ENCODE measurements at regions not wholly inside any gene's neighbourhood (a gene's known extent, or its start where the extent isn't known, plus 50 kb on each side); places are given as distances from the start of the nearest gene placed in this dataset.

DNA sequence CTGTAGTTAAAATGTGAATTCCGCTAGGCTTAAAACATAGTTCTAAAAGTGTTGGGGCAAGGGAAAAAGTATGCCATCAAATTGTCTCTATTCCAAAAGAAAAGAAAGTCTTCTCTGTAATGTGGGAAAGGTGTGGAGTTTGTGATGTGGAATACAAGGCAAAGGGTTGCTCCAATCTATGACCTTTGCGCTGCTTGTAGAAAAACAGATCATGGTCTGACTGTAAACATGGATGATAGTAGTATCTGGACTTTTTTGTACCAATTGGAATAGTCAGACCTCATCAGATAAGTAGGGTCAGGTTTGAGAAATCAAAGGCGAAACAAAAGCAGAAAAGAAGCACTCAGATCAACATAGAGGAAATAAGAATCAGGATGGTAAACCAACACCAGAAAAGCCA is 372.3 kb downstream of the TFEC start:
- no peaks in the 10 kb centered on the region for H3K36me3 ChIP-seq (ENCODE audit: control insufficient read depth, insufficient read depth, low read length)
- H3K27ac ChIP-seq (ENCODE audit: low read depth, low read length): no peak overlapping the region
- no peaks in the 10 kb centered on the region for H3K27me3 ChIP-seq (ENCODE audit: control insufficient read depth, insufficient read depth, low read length)
- H3K4me3 ChIP-seq (ENCODE audit: low read length): no peak overlapping the region
- H3K9ac ChIP-seq (ENCODE audit: low read length): no peak overlapping the region
- H3K4me1 ChIP-seq (ENCODE audit: control insufficient read depth, insufficient read depth, low read length): no peaks in the 10 kb centered on the region

DNA sequence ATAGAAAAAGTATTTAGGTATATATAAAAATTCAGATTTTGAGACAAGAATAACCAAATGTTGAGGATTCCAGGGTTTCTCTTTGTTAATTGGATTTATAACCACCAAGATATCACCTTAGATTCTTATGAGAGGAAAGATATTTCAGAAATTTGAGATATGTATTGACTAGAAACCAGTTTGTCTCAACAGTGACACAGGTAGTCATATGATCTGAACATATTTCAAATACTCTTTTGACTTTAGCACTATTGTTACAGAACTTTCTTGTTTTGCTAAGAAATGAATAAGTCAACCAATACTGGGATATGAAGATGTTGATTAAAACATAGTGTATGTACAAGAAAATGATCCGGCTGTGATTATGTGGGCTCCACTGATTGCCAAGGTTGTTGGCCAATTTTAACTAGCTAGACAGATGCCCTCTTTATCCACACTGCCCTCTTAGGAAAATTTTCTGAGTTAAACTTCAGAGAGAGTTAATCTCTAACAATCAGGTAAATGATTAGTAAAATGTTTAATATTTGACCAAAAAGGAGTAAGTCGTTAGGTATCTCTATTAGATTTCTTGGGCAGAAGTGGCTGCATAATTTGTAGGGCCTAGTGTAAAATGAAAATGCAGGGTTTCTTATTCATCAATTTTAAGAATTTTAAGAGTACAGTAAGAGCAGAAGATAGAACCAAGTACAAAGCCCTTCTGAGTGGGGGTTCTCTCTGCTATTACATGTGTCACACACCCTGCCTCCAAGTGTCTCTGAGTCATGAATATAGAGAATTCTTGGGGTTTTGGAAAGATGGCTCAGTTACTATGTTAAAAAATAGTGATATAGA is 376.0 kb downstream of the TFEC start:
- H3K27me3 ChIP-seq (ENCODE audit: control insufficient read depth, insufficient read depth, low read length): no peaks in the 10 kb centered on the region
- H3K27ac ChIP-seq (ENCODE audit: low read depth, low read length): no peak overlapping the region
- no peak overlapping the region for H3K4me3 ChIP-seq (ENCODE audit: low read length)
- no peak overlapping the region for H3K9ac ChIP-seq (ENCODE audit: low read length)
- no peaks in the 10 kb centered on the region for H3K36me3 ChIP-seq (ENCODE audit: control insufficient read depth, insufficient read depth, low read length)
- no peaks in the 10 kb centered on the region for H3K4me1 ChIP-seq (ENCODE audit: control insufficient read depth, insufficient read depth, low read length)

DNA sequence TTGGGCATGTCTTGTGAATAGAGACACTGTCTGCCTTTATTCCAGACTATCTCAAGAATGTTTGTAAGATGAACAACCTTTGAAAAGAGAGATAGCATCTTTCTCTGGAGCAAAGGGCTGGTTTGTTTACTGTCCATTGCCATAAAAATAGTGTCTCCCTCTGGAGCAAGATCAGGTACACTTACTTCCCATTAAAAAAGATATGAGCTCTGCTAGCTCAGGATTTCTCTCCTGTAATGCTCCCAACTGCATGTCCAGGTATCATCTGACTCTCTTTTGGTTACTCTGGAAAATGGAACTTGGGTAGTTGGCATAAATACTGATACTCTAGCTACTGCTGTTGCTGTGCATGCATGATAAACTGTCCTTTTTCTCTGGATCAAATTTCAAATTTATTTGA is 381.1 kb downstream of the TFEC start:
- Histone ChIP-seq H3K36me3 (ENCODE audit: control insufficient read depth, insufficient read depth, low read length) (no peaks in the 10 kb centered on the region), H3K27me3 (ENCODE audit: control insufficient read depth, insufficient read depth, low read length) (no peaks in the 10 kb centered on the region), H3K4me3 (ENCODE audit: low read length) (no peak overlapping the region), H3K27ac (ENCODE audit: low read depth, low read length) (no peak overlapping the region), H3K9ac (ENCODE audit: low read length) (no peak overlapping the region), H3K4me1 (ENCODE audit: control insufficient read depth, insufficient read depth, low read length) (no peaks in the 10 kb centered on the region)

DNA sequence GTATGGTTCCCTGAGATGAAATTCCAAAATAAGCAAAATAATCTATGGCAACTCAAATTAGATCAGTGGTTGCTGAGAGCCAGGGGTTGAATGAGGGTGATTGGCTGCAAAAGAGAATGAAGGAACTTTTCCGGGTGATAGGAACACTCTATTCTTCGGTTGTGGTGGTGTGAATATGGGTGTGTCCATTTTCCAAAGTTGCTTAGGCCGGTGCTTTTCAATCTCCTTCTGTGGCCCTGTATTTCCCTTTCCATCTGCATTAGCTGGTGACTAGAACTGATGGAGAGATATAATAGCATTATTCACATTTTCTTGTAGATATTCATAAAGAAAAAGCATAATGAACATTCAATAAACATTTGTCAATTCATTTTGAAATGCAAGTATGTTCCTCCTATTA is 382.9 kb downstream of the TFEC start:
- Histone ChIP-seq H3K4me1 (ENCODE audit: control insufficient read depth, insufficient read depth, low read length) (no peaks in the 10 kb centered on the region), H3K27me3 (ENCODE audit: control insufficient read depth, insufficient read depth, low read length) (no peaks in the 10 kb centered on the region), H3K27ac (ENCODE audit: low read depth, low read length) (no peak overlapping the region), H3K36me3 (ENCODE audit: control insufficient read depth, insufficient read depth, low read length) (no peaks in the 10 kb centered on the region), H3K9ac (ENCODE audit: low read length) (no peak overlapping the region), H3K4me3 (ENCODE audit: low read length) (no peak overlapping the region)

DNA sequence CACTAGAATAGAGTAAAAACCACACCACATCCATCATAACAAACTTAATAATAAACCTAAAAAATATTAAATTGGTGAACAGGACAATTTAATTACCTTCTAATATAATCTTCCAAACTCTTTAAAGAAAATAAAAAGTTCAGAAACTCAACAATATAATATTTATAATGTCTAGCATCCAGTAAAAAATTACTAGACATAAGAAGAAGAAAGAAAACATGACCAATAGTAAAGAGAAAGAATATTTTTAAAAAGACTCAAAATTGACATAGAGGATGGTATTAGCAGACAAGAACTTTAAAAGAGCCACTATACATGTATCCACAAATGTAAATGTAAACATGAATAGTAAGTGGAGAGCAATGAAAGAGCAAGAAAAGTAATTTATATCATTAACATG is 388.4 kb downstream of the TFEC start:
- Histone ChIP-seq H3K27ac (ENCODE audit: low read depth, low read length) (no peak overlapping the region), H3K9ac (ENCODE audit: low read length) (no peak overlapping the region), H3K4me1 (ENCODE audit: control insufficient read depth, insufficient read depth, low read length) (no peaks in the 10 kb centered on the region), H3K4me3 (ENCODE audit: low read length) (no peak overlapping the region), H3K27me3 (ENCODE audit: control insufficient read depth, insufficient read depth, low read length) (no peaks in the 10 kb centered on the region), H3K36me3 (ENCODE audit: control insufficient read depth, insufficient read depth, low read length) (no peaks in the 10 kb centered on the region)

DNA sequence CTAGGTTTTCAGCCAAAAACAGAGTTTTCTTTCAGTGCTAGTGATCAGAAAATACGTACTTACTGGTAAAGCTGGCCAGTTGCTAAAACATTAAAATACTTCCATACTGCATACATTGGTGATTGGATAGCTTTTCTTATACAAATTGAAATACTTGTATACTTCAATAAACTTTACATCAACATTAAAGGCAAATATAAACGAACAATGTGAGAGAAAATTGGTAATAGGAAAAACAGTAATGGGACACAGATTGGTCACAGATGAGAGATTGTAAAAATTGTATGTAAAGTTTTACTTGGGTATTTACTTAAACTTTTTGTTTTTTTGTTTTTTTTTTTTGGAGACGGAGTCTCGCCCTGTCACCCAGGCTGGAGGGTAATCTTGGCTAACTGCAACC is 391.7 kb downstream of the TFEC start:
- no peak overlapping the region for H3K4me3 ChIP-seq (ENCODE audit: low read length)
- H3K36me3 ChIP-seq (ENCODE audit: control insufficient read depth, insufficient read depth, low read length): no peaks in the 10 kb centered on the region
- H3K4me1 ChIP-seq (ENCODE audit: control insufficient read depth, insufficient read depth, low read length): no peaks in the 10 kb centered on the region
- H3K9ac ChIP-seq (ENCODE audit: low read length): no peak overlapping the region
- H3K27ac ChIP-seq (ENCODE audit: low read depth, low read length): no peak overlapping the region
- H3K27me3 ChIP-seq (ENCODE audit: control insufficient read depth, insufficient read depth, low read length): no peaks in the 10 kb centered on the region

DNA sequence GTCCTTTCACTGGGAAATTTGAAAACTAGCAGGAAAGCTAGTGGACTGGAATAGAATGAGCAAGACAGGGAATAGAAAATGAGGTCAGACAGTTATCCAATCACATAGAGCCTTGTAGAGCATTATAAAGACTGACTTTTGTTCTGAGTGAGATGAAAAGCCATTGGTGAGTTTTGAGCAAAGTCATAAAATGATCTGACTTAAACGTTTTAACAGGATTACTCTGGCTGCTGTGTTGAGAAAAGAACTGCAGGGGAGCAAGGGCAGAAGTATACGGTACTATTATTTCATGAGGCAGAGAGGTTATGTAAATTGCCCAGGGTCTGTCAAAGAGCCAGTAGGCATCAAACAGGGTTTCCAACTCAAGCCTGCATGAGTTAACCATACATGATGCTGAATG is 393.4 kb downstream of the TFEC start:
- no peaks in the 10 kb centered on the region for H3K27me3 ChIP-seq (ENCODE audit: control insufficient read depth, insufficient read depth, low read length)
- no peak overlapping the region for H3K27ac ChIP-seq (ENCODE audit: low read depth, low read length)
- H3K9ac ChIP-seq (ENCODE audit: low read length): no peak overlapping the region
- no peak overlapping the region for H3K4me3 ChIP-seq (ENCODE audit: low read length)
- H3K36me3 ChIP-seq (ENCODE audit: control insufficient read depth, insufficient read depth, low read length): no peaks in the 10 kb centered on the region
- no peaks in the 10 kb centered on the region for H3K4me1 ChIP-seq (ENCODE audit: control insufficient read depth, insufficient read depth, low read length)

DNA sequence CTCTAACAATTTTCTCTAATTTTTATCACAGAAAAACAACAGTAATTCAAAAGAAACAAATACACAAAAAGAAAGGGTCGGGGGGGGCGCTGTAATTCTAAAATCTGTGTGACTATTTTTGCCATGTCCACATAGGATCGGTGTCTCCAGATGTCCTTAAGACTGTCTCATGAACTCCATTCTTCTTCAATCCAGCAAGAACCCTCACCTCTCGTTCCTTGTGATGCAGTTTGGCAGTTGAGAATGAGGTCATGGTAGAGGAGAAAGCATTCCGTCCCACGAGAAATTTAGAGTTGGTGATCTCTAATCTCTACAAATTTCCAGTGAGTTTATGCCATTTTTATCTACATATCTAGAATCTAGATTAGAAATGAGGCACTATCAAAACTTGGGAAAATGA is 394.7 kb downstream of the TFEC start:
- no peak overlapping the region for H3K4me3 ChIP-seq (ENCODE audit: low read length)

DNA sequence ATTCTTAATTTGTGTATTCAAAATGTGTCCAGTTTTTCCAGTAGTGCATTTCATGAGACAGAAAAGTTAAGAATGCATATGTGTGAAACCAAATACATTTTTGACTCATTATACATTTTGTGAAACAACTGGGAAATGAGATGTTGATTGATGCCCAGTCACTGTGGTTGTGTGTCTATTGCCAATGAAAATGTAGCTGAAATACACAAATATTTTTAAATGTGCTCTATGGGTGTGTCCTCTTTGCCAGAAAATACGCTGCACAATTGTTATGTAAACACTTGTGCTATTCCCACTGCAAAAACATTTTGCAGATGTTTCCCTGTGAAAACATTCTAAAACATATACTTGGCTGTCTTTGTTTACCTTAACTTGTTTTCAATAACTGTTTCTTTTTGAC is 395.2 kb downstream of the TFEC start:
- Histone ChIP-seq H3K36me3 (ENCODE audit: control insufficient read depth, insufficient read depth, low read length) (no peaks in the 10 kb centered on the region), H3K4me3 (ENCODE audit: low read length) (no peak overlapping the region), H3K9ac (ENCODE audit: low read length) (no peak overlapping the region), H3K4me1 (ENCODE audit: control insufficient read depth, insufficient read depth, low read length) (no peaks in the 10 kb centered on the region), H3K27me3 (ENCODE audit: control insufficient read depth, insufficient read depth, low read length) (no peaks in the 10 kb centered on the region), H3K27ac (ENCODE audit: low read depth, low read length) (no peak overlapping the region)

More for the DNA sequence above, 394.7 kb downstream of the TFEC start:
- no peak overlapping the region for H3K27ac ChIP-seq (ENCODE audit: low read depth, low read length)
- no peak overlapping the region for H3K9ac ChIP-seq (ENCODE audit: low read length)
- no peaks in the 10 kb centered on the region for H3K36me3 ChIP-seq (ENCODE audit: control insufficient read depth, insufficient read depth, low read length)
- H3K4me1 ChIP-seq (ENCODE audit: control insufficient read depth, insufficient read depth, low read length): no peaks in the 10 kb centered on the region
- H3K27me3 ChIP-seq (ENCODE audit: control insufficient read depth, insufficient read depth, low read length): no peaks in the 10 kb centered on the region

DNA sequence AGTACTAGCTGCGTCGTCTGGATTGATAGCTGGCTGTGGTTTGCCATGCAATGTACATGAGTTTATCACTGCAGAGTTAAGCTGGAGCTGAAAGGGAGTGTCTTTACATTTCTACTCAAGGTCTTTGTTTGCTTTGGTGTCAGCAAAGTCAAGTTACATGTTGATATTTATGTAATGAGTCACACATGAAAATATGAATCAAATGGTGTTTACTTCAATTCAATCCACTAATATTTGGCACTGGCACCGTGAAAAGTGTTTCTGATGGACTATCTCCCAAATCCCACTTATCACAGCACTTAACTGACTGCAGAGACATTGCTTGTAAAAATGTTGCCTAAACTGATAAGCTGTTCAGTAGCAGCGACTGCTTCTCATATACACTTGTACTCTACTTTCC is 395.9 kb downstream of the TFEC start:
- H3K9ac ChIP-seq (ENCODE audit: low read length): no peak overlapping the region
- no peak overlapping the region for H3K27ac ChIP-seq (ENCODE audit: low read depth, low read length)
- no peaks in the 10 kb centered on the region for H3K36me3 ChIP-seq (ENCODE audit: control insufficient read depth, insufficient read depth, low read length)
- H3K4me1 ChIP-seq (ENCODE audit: control insufficient read depth, insufficient read depth, low read length): no peaks in the 10 kb centered on the region
- H3K27me3 ChIP-seq (ENCODE audit: control insufficient read depth, insufficient read depth, low read length): no peaks in the 10 kb centered on the region
- no peak overlapping the region for H3K4me3 ChIP-seq (ENCODE audit: low read length)

DNA sequence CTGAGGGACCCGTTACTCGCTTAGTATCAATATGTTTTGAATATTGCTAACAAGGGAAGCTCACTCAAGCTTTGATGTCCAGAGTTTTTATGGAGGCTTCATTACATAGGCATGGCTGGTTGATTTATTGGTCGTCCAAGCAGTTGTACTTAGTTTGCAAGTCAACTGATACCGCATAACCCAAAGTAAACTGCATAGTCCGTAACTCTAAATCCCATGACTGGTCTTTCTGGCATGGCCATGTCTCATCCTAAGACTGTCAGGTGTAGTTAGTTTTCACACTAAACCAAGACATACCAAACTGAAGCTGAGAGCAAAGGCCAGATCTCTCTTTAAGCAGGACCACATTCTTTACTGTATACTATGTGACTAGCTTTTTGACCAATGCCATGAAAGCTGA is 397.9 kb downstream of the TFEC start:
- Histone ChIP-seq H3K27me3 (ENCODE audit: control insufficient read depth, insufficient read depth, low read length) (no peaks in the 10 kb centered on the region), H3K36me3 (ENCODE audit: control insufficient read depth, insufficient read depth, low read length) (no peaks in the 10 kb centered on the region), H3K9ac (ENCODE audit: low read length) (no peak overlapping the region)

DNA sequence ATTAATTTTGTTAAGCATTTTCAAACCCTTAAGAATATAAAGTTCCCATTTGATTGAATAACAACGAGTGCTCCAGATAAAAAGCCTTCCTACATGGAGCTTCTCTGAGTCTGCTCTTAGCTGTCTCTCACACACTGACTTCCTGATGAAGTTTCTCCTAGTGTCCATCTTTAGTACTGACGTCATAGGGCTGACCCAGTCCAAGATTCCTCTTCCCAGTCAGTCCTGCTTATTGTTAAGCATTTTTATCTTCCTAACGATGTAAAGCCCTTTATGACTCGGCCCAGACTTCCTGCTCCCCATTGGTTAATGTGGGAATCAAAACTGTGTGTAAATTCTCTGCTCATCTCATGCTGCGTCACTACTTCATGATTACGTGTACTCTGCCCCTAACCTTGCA is 398.8 kb downstream of the TFEC start:
- H3K27ac ChIP-seq (ENCODE audit: low read depth, low read length): no peak overlapping the region
- H3K4me3 ChIP-seq (ENCODE audit: low read length): no peak overlapping the region
- H3K4me1 ChIP-seq (ENCODE audit: control insufficient read depth, insufficient read depth, low read length): no peaks in the 10 kb centered on the region
- no peaks in the 10 kb centered on the region for H3K36me3 ChIP-seq (ENCODE audit: control insufficient read depth, insufficient read depth, low read length)
- no peaks in the 10 kb centered on the region for H3K27me3 ChIP-seq (ENCODE audit: control insufficient read depth, insufficient read depth, low read length)
- no peak overlapping the region for H3K9ac ChIP-seq (ENCODE audit: low read length)

More for the DNA sequence above, 397.9 kb downstream of the TFEC start:
- no peak overlapping the region for H3K27ac ChIP-seq (ENCODE audit: low read depth, low read length)
- no peaks in the 10 kb centered on the region for H3K4me1 ChIP-seq (ENCODE audit: control insufficient read depth, insufficient read depth, low read length)
- no peak overlapping the region for H3K4me3 ChIP-seq (ENCODE audit: low read length)

DNA sequence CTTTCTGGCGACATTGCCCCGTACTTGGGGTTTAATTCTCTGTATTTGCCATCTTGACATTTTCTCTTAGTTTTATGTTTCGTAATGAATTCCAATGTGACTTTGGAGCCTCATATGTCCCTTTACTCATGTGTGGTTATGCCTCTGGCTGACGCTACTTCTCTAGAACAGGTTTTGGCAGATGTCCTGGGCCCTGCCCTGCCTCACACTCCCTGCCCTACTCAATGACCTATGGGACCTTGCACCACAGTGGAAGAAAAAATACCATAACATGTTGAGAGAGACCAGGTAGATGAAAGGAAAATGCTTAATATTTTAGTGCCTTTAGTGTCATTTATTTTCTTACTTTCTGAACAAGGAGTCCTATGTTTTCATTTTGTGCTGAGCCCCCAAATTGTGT is 400.5 kb downstream of the TFEC start:
- H3K27me3 ChIP-seq (ENCODE audit: control insufficient read depth, insufficient read depth, low read length): no peaks in the 10 kb centered on the region
- no peaks in the 10 kb centered on the region for H3K36me3 ChIP-seq (ENCODE audit: control insufficient read depth, insufficient read depth, low read length)
- H3K4me1 ChIP-seq (ENCODE audit: control insufficient read depth, insufficient read depth, low read length): no peaks in the 10 kb centered on the region
- no peak overlapping the region for H3K27ac ChIP-seq (ENCODE audit: low read depth, low read length)
- no peak overlapping the region for H3K9ac ChIP-seq (ENCODE audit: low read length)
- H3K4me3 ChIP-seq (ENCODE audit: low read length): no peak overlapping the region
